HepG2 (cell line): ENCODE measurements at regions not wholly inside any gene's neighbourhood (a gene's known extent, or its start where the extent isn't known, plus 50 kb on each side); places are given as distances from the start of the nearest gene placed in this dataset.
"Not testable (repeated sequence)": the region's sequence is repeated elsewhere in the genome, so short reads cannot be mapped to it uniquely, and the experiment has no call there.

Source experiments
- ATAC-seq: fragments of 200-7000 bp; cut with Tn5 transposase; 3 replicates; pipeline ENCODE4 v1.9.1; 2020; ENCODE audit warnings: mild to moderate bottlenecking, moderate library complexity
- BruUV-seq: library from RNA; stranded (reverse); fragments of 400-500 nt; replicated peaks from 2 replicates; lab custom pipeline; 2021; lab: Mats Ljungman, UMichigan
- CTCF ChIA-PET: fragments of 300-600 bp; formaldehyde crosslinking; extraction: SDS; loops from one replicate; lab custom pipeline; 2021; ENCODE audit warnings: low total read pairs, inconsistent platforms, low intra/inter-chr PET ratio; lab: Yijun Ruan, JAX
- POLR2A ChIA-PET: fragments of 350-600 bp; sonication (Branson Sonifier 250); formaldehyde crosslinking; loops from one replicate; lab custom pipeline; 2020; ENCODE audit warnings: antibody characterized with exemption, inconsistent platforms; lab: Yijun Ruan, JAX
- DNase-seq: peaks from one replicate; pipeline ENCODE4 v3.0.0-alpha.2; 2015; ENCODE audit warnings: low spot score
- FAIRE-seq: peaks from 3 replicates; lab custom pipeline; 2011; peaks lifted over from hg19 to GRCh38; lab: Jason Lieb, UNC
- H2AFZ ChIP-seq: one replicate; pipeline ENCODE4 v1.6.1; 2011; ENCODE audit warnings: low read length, inconsistent platforms
- H3K27ac ChIP-seq: fragments of 300-600 bp; 3 replicates; pipeline ENCODE4 v1.8.0; 2011; ENCODE audit warnings: mixed run types, mild to moderate bottlenecking, mixed read lengths, low read length, inconsistent platforms; ENCODE audit not compliant: insufficient read depth; ENCODE audit errors: extremely low read length
- H3K27me3 ChIP-seq, 2 experiments: fragments of 200-600 bp in 1 of 2; 2 replicates in 1 of 2; 3 replicates in 1 of 2; pipeline versions ENCODE4 v1.6.0 to v1.8.0; 2011; ENCODE audit warnings: low read length in 2 of 2, mild to moderate bottlenecking in 2 of 2, moderate library complexity in 2 of 2, inconsistent platforms in 1 of 2; ENCODE audit not compliant: insufficient read depth in 2 of 2, control insufficient read depth in 1 of 2
- H3K36me3 ChIP-seq, 2 experiments: fragments of 200-600 bp in 1 of 2; replicated peaks in 1 of 2; 2 replicates in 1 of 2; 3 replicates in 1 of 2; pipeline versions ENCODE4 v1.5.1 to v1.8.0; 2011; ENCODE audit warnings: low read length in 2 of 2, inconsistent platforms in 1 of 2; ENCODE audit not compliant: insufficient read depth in 2 of 2, control insufficient read depth in 1 of 2
- H3K4me1 ChIP-seq: 2 replicates; pipeline ENCODE4 v1.5.1; 2012; ENCODE audit warnings: low read length, inconsistent platforms; ENCODE audit not compliant: insufficient read depth
- H3K4me2 ChIP-seq: 2 replicates; pipeline ENCODE4 v1.6.0; 2011; ENCODE audit warnings: low read depth, low read length, inconsistent platforms
- H3K4me3 ChIP-seq, 3 experiments: fragments of 200-600 bp in 1 of 3; sonication (generic), shearing (Covaris generic) in 1 of 3; replicated peaks in 1 of 3; 2 replicates each; pipeline ENCODE4 v1.5.1; 2011 to 2016; ENCODE audit warnings: low read length in 3 of 3, inconsistent platforms in 2 of 3, low read depth in 2 of 3, mild to moderate bottlenecking in 2 of 3, control low read depth in 1 of 3, mixed read lengths in 1 of 3; ENCODE audit not compliant: insufficient read depth in 1 of 3
- H3K79me2 ChIP-seq: one replicate; pipeline ENCODE4 v1.6.1; 2011; ENCODE audit warnings: low read length, inconsistent platforms; ENCODE audit not compliant: insufficient read depth
- H3K9ac ChIP-seq: 2 replicates; pipeline ENCODE4 v1.6.0; 2011; ENCODE audit warnings: mild to moderate bottlenecking, low read depth, low read length, inconsistent platforms; ENCODE audit not compliant: insufficient read depth
- H3K9me3 ChIP-seq: 2 replicates; pipeline ENCODE4 v1.5.1; 2012; ENCODE audit warnings: mild to moderate bottlenecking, low read length
- H4K20me1 ChIP-seq: 2 replicates; pipeline ENCODE4 v1.6.0; 2011; ENCODE audit warnings: inconsistent platforms, mild to moderate bottlenecking, low read length, moderate library complexity; ENCODE audit not compliant: insufficient read depth
- CHD4 ChIP-seq: fragments of 200-600 bp; sonication (generic); IDR thresholded peaks from 2 replicates; pipeline ENCODE4 v1.7.0; 2017; ENCODE audit warnings: mild to moderate bottlenecking, low read length, borderline replicate concordance
- HCFC1 ChIP-seq: fragments of 150-350 bp; IDR thresholded peaks from 2 replicates; pipeline ENCODE4 v1.6.1; 2014; ENCODE audit warnings: low read depth, low read length
- HNF1A ChIP-seq, 2 experiments: sonication (generic) in 1 of 2; formaldehyde crosslinking in 1 of 2; IDR thresholded peaks; 2 replicates each; pipeline versions ENCODE4 v1.4.0 to v1.6.1; 2016 to 2020; ENCODE audit warnings: borderline replicate concordance in 1 of 2, low read depth in 1 of 2, mild to moderate bottlenecking in 1 of 2, missing genetic modification reagents in 1 of 2
- MAFK ChIP-seq, 2 experiments: IDR thresholded peaks in 1 of 2; conservative IDR thresholded peaks in 1 of 2; 2 replicates each; pipeline ENCODE4 v1.6.1; 2011; ENCODE audit warnings: improper control_type of control experiment in 2 of 2, low read length in 2 of 2
- NAIF1 ChIP-seq: sonication (generic); formaldehyde crosslinking; IDR thresholded peaks from 2 replicates; pipeline ENCODE4 v1.5.0; 2020; ENCODE audit warnings: mild to moderate bottlenecking, missing genetic modification reagents, borderline replicate concordance
- SYNCRIP ChIP-seq: fragments of 200-400 bp; formaldehyde crosslinking; IDR thresholded peaks from 2 replicates; pipeline ENCODE4 v1.6.1; 2018; ENCODE audit warnings: mild to moderate bottlenecking, low read depth, low read length; ENCODE audit not compliant: insufficient read depth
- WGBS: methylation state at CpG from one replicate; pipeline ENCODE4 v1.1.6; 2017; ENCODE audit warnings: low lambda C conversion rate; 5-methylcytosine and 5-hydroxymethylcytosine counted together
- in situ Hi-C: cut with HindIII; loops from 2 replicates; pipeline ENCODE4 v1.10.0; 2017; ENCODE audit warnings: low pct_unique_long_range_greater_than_20kb; ENCODE audit not compliant: extremely low pct_ligation_motif_present
- intact Hi-C: fragments of 100-400 bp; cut with micrococcal nuclease; formaldehyde crosslinking; loops from one replicate; pipeline ENCODE4 v1.10.0; 2022; ENCODE audit not compliant: unreplicated experiment
- TF ChIP-seq, protein P1 (sequence below): sonication (generic); formaldehyde crosslinking; IDR thresholded peaks from 2 replicates; pipeline ENCODE4 v1.4.0; 2020; ENCODE audit warnings: missing genetic modification reagents

GRCh38 chr12:83233987-83234386 lies 547.3 kb downstream of the TMTC2 start:
- H3K4me3 ChIP-seq, H3K4me2 ChIP-seq, H3K4me1 ChIP-seq, ATAC-seq, in situ Hi-C loops, intact Hi-C loops, H4K20me1 ChIP-seq, H3K9ac ChIP-seq, CTCF ChIA-PET, H3K36me3 ChIP-seq, H3K79me2 ChIP-seq, H2AFZ ChIP-seq, H3K27ac ChIP-seq, FAIRE-seq, BruUV-seq, H3K27me3 ChIP-seq, POLR2A ChIA-PET, DNase-seq: not testable (repeated sequence)
- H3K9me3 ChIP-seq = peaks cover 41% of the 10 kb centered on the region

DNA sequence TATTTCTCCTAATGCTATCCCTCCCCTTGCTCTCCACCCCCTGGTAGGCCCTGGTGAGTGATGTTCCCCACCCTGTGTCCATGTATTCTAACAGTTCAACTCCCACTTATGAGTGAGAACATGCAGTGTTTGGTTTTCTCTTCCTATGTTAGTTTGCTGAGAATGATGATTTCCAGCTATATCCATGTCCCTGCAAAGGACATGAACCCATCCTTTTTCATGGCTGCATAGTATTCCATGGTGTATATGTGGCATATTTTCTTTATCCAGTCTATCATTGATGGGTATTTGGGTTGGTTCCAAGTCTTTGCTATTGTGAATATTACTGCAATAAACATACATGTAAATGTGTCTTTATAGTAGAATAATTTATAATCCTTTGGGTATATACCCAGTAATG lies 540.3 kb downstream of the TMTC2 start:
- H3K9ac ChIP-seq, H3K4me3 ChIP-seq, POLR2A ChIA-PET, H3K27me3 ChIP-seq, H3K27ac ChIP-seq, intact Hi-C loops, H3K79me2 ChIP-seq, H2AFZ ChIP-seq, CTCF ChIA-PET, H3K4me2 ChIP-seq, H3K4me1 ChIP-seq, FAIRE-seq, ATAC-seq, BruUV-seq, H3K36me3 ChIP-seq, H4K20me1 ChIP-seq, DNase-seq, in situ Hi-C loops: not testable (repeated sequence)
- peaks cover 33% of the 10 kb centered on the region for H3K9me3 ChIP-seq

GRCh38 chr12:83225806-83226205 lies 539.1 kb downstream of the TMTC2 start:
- in situ Hi-C loops (no loop called here), intact Hi-C loops (no loop called here)
- Histone ChIP-seq H3K9me3 (peaks cover 23% of the 10 kb centered on the region), H3K27me3 (no peaks in the 10 kb centered on the region; a peak in 1 of 5 replicates), H3K79me2 (no peaks in the 10 kb centered on the region), H3K27ac (no peak overlapping the region), H3K36me3 (no peaks in the 10 kb centered on the region), H3K4me1 (no peaks in the 10 kb centered on the region), H3K9ac (no peak overlapping the region), H3K4me2 (no peak overlapping the region), H3K4me3 (no peak overlapping the region), H2AFZ (no peak overlapping the region), H4K20me1 (no peaks in the 10 kb centered on the region)
- DNase-seq = no peak
- no peak for FAIRE-seq
- ChIA-PET POLR2A (no interaction called here), CTCF (no interaction called here)
- no peak for ATAC-seq
- 3% methylated on average over 3 of the region's 3 CpGs for WGBS
- no TSS peak for BruUV-seq
- no peak for TF ChIP-seq SYNCRIP
- TF ChIP-seq MAFK (conservative IDR thresholded peaks at IDR 0.05 in 1 of 2, IDR thresholded peaks at IDR 0.05 in 1 of 2; ENCODE audit: low read length in 2 of 2) = peak; percentile 61 to 81; a peak in 3 of 4 replicates
- no peak for TF ChIP-seq HCFC1
- TF ChIP-seq HNF1A (IDR thresholded peaks at IDR 0.05; ENCODE audit: low read depth) = no peak
- TF ChIP-seq HNF1A (CRISPR knock-in tag; IDR thresholded peaks at IDR 0.05; ENCODE audit: borderline replicate concordance) = no peak
- no peak for TF ChIP-seq CHD4
- TF ChIP-seq, protein P1, sequence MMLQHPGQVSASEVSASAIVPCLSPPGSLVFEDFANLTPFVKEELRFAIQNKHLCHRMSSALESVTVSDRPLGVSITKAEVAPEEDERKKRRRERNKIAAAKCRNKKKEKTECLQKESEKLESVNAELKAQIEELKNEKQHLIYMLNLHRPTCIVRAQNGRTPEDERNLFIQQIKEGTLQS (CRISPR knock-in tag) = no peak
- no peak for TF ChIP-seq NAIF1 (CRISPR knock-in tag)
